ENCODE measurements at regions not wholly inside any gene's neighbourhood (a gene's known extent, or its start where the extent isn't known, plus 50 kb on each side); places are given as distances from the start of the nearest gene placed in this dataset.

GRCh38 chr3:194949592-194949991 is 263.9 kb downstream of the FAM43A start:
- no peak for TF ChIP-seq CTCF (IDR thresholded peaks at IDR 0.05)
- TF ChIP-seq EZH2 (IDR thresholded peaks at IDR 0.05): no peak
